ENCODE measurements at regions not wholly inside any gene's neighbourhood (a gene's known extent, or its start where the extent isn't known, plus 50 kb on each side); places are given as distances from the start of the nearest gene placed in this dataset.

- Mint-ChIP-seq H3K36me3 (ENCODE audit: insufficient read depth, unreplicated experiment) (no peaks in the 10 kb centered on the region), H3K4me3 (ENCODE audit: low read depth, unreplicated experiment) (no peak overlapping the region), H3K9me3 (ENCODE audit: low read depth, unreplicated experiment) (no peaks in the 10 kb centered on the region), H3K27me3 (ENCODE audit: unreplicated experiment) (no peaks in the 10 kb centered on the region), H3K4me1 (ENCODE audit: low read depth, unreplicated experiment) (peaks cover 7% of the 10 kb centered on the region), H3K27ac (ENCODE audit: unreplicated experiment) (no peak overlapping the region)
- no peak for DNase-seq
- TF ChIP-seq, protein P1, sequence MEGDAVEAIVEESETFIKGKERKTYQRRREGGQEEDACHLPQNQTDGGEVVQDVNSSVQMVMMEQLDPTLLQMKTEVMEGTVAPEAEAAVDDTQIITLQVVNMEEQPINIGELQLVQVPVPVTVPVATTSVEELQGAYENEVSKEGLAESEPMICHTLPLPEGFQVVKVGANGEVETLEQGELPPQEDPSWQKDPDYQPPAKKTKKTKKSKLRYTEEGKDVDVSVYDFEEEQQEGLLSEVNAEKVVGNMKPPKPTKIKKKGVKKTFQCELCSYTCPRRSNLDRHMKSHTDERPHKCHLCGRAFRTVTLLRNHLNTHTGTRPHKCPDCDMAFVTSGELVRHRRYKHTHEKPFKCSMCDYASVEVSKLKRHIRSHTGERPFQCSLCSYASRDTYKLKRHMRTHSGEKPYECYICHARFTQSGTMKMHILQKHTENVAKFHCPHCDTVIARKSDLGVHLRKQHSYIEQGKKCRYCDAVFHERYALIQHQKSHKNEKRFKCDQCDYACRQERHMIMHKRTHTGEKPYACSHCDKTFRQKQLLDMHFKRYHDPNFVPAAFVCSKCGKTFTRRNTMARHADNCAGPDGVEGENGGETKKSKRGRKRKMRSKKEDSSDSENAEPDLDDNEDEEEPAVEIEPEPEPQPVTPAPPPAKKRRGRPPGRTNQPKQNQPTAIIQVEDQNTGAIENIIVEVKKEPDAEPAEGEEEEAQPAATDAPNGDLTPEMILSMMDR (IDR thresholded peaks at IDR 0.05; ENCODE audit: unreplicated experiment), result no peak
- intact Hi-C loops (cut with micrococcal nuclease; ENCODE audit: unreplicated experiment), result no loop called here
- CTCF ChIA-PET, result no interaction called here
- no TSS peak for BruUV-seq (replicated peaks)
Measured at GRCh38 chr3:164332831-164333802, 745.2 kb downstream of the SI start.

DNA sequence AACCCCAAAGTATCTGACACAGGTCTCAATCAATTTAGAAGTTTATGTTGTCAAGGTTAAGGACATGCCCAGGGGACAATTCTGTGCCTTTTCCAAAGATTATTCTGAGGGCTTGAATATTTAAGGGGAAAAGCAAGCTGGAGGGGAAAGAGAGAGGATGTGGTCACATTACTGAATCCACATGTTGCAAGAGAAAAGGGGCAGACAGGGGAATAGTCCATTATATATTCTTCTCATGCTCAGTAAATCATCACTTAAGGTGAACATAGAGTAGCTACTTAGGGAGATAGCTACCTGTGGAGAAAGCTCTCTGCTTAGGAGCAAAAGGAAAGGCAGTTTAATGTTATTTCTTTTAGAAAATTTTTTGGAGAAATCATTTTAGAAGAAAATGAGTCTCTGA lies 751.6 kb downstream of the SI start:
- no TSS peak for BruUV-seq (replicated peaks)
- TF ChIP-seq, protein P1 (IDR thresholded peaks at IDR 0.05; ENCODE audit: unreplicated experiment), result no peak
- intact Hi-C loops (cut with micrococcal nuclease; ENCODE audit: unreplicated experiment), result no loop called here
- no peak overlapping the region for H3K27ac Mint-ChIP-seq (ENCODE audit: unreplicated experiment)
- CTCF ChIA-PET, result no interaction called here
- H3K36me3 Mint-ChIP-seq (ENCODE audit: insufficient read depth, unreplicated experiment), result no peaks in the 10 kb centered on the region
- no peaks in the 10 kb centered on the region for H3K27me3 Mint-ChIP-seq (ENCODE audit: unreplicated experiment)
- H3K4me1 Mint-ChIP-seq (ENCODE audit: low read depth, unreplicated experiment), result peaks cover 7% of the 10 kb centered on the region
- H3K9me3 Mint-ChIP-seq (ENCODE audit: low read depth, unreplicated experiment), result no peaks in the 10 kb centered on the region
- no peak overlapping the region for H3K4me3 Mint-ChIP-seq (ENCODE audit: low read depth, unreplicated experiment)
- no peak for DNase-seq

- Mint-ChIP-seq H3K4me1 (ENCODE audit: low read depth, unreplicated experiment) (no peaks in the 10 kb centered on the region), H3K4me3 (ENCODE audit: low read depth, unreplicated experiment) (no peak overlapping the region), H3K27ac (ENCODE audit: unreplicated experiment) (no peak overlapping the region), H3K9me3 (ENCODE audit: low read depth, unreplicated experiment) (no peaks in the 10 kb centered on the region), H3K36me3 (ENCODE audit: insufficient read depth, unreplicated experiment) (no peaks in the 10 kb centered on the region), H3K27me3 (ENCODE audit: unreplicated experiment) (no peaks in the 10 kb centered on the region)
- CTCF ChIA-PET, result no interaction called here
- DNase-seq, result no peak
- BruUV-seq (replicated peaks), result no TSS peak
- TF ChIP-seq, protein P1 (IDR thresholded peaks at IDR 0.05; ENCODE audit: unreplicated experiment), result no peak
- intact Hi-C loops (cut with micrococcal nuclease; ENCODE audit: unreplicated experiment), result no loop called here
Measured at GRCh38 chr3:164320962-164321361, 757.3 kb downstream of the SI start.

DNA sequence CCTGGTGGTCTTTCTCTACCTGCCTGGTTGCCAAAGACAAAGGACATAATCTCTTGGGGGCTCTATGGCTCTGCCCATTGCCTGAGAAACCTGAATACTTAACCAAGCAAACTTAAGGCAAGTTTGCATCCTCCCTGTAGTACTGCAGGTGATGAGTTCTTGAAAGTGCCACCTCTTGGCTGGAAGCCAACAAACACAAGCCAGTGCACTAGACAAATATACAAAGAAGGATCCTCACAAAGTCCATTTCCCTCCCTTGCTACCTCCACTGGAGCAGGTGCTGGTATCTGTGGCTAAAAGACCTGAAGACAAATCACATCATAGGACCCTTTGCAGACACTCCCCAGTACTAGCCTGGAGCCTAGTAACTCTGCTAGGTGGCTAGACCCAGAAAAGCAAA lies 772.3 kb downstream of the SI start:
- no TSS peak for BruUV-seq (replicated peaks)
- Mint-ChIP-seq H3K9me3 (ENCODE audit: low read depth, unreplicated experiment) (peaks cover 4% of the 10 kb centered on the region), H3K27me3 (ENCODE audit: unreplicated experiment) (no peaks in the 10 kb centered on the region), H3K4me3 (ENCODE audit: low read depth, unreplicated experiment) (no peak overlapping the region), H3K27ac (ENCODE audit: unreplicated experiment) (no peak overlapping the region), H3K36me3 (ENCODE audit: insufficient read depth, unreplicated experiment) (no peaks in the 10 kb centered on the region), H3K4me1 (ENCODE audit: low read depth, unreplicated experiment) (no peaks in the 10 kb centered on the region)
- TF ChIP-seq, protein P1 (IDR thresholded peaks at IDR 0.05; ENCODE audit: unreplicated experiment), result no peak
- intact Hi-C loops (cut with micrococcal nuclease; ENCODE audit: unreplicated experiment), result no loop called here
- DNase-seq, result no peak
- CTCF ChIA-PET, result no interaction called here

Measured in Calu3 (cell line).